ENCODE measurements at regions not wholly inside any gene's neighbourhood (a gene's known extent, or its start where the extent isn't known, plus 50 kb on each side); places are given as distances from the start of the nearest gene placed in this dataset.

GRCh38 chr6:147054158-147054557 is 150.1 kb upstream of the STXBP5 start:
- TF ChIP-seq CTCF (IDR thresholded peaks at IDR 0.05) (no peak), EZH2 (IDR thresholded peaks at IDR 0.05; ENCODE audit: borderline replicate concordance, insufficient read depth, low read depth, low read length, poor library complexity, severe bottlenecking) (no peak)

All from B cell (primary cell).